GM12874 (cell line): ENCODE measurements at regions not wholly inside any gene's neighbourhood (a gene's known extent, or its start where the extent isn't known, plus 50 kb on each side); places are given as distances from the start of the nearest gene placed in this dataset.

Experiments
- CTCF ChIP-seq: IDR thresholded peaks from 2 replicates; pipeline ENCODE4 v1.5.1; 2011; ENCODE audit warnings: low read depth, mild to moderate bottlenecking, control low read depth, low read length, moderate library complexity; ENCODE audit not compliant: insufficient read depth

GRCh38 chr2:236720974-236721540, 151.4 kb downstream of the ACKR3 start:
- no peak for TF ChIP-seq CTCF

- TF ChIP-seq CTCF = no peak
These were observed 154.6 kb downstream of the ACKR3 start for GRCh38 chr2:236724200-236724599.

- TF ChIP-seq CTCF = no peak
These were observed 157.3 kb downstream of the ACKR3 start for GRCh38 chr2:236726701-236727450.

GRCh38 chr2:236728916-236729670, 159.5 kb downstream of the ACKR3 start:
- no peak for TF ChIP-seq CTCF

- TF ChIP-seq CTCF = no peak
These were observed 160.8 kb downstream of the ACKR3 start for GRCh38 chr2:236730393-236730792.

GRCh38 chr2:236731767-236732580, 162.3 kb downstream of the ACKR3 start:
- TF ChIP-seq CTCF = no peak

- TF ChIP-seq CTCF = no peak
These were observed 163.5 kb downstream of the ACKR3 start for GRCh38 chr2:236733156-236733555.
